ENCODE measurements at regions not wholly inside any gene's neighbourhood (a gene's known extent, or its start where the extent isn't known, plus 50 kb on each side); places are given as distances from the start of the nearest gene placed in this dataset.

DNA sequence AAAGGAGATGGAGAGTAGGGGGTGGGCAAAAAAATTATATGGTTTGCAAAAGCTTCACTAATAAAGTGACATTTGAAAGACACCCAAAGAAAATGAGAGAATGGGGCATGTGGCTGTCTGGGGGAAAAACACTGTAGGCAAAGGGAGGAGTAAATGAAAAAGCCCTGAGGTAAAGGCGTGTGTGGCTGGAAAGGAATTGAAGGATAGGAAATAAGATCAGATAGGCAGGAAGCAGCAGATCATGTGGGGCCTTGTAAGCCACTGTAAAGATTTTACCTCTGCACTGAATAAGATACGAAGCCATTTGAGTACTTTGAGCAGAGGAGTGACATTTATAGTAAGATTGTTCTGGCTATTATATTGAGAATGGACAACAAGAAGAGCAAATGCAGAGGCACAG lies 49.8 kb upstream of the FDX1 start:
- DNase-seq (no peak), ATAC-seq (no peak)
- intact Hi-C loops (cut with DNase I; ENCODE audit: low total_unique reads) (loop anchor here (5.0 kb wide), 2 partner anchors 83 to 433 kb away; partner anchors contain the start of gene RDX), in situ Hi-C loops (cut with MboI; ENCODE audit: low sequenced_read_pairs in 4 of 4) (loop anchor here in 3 of 4 donors (10.0 to 25.0 kb wide), 4 partner anchors 55 to 443 kb away; no protein-coding TSS in a partner anchor)
- no peak for TF ChIP-seq CTCF (IDR thresholded peaks at IDR 0.05 in 4 of 5, conservative IDR thresholded peaks at IDR 0.05 in 1 of 5)
- TF ChIP-seq POLR2A (IDR thresholded peaks at IDR 0.05): no peak
- Histone ChIP-seq H3K4me1 (peaks cover 0 to 3% of the 10 kb centered on the region in 2 donors), H3K27ac (no peak overlapping the region), H3K9me3 (no peaks in the 10 kb centered on the region), H3K4me3 (no peak overlapping the region), H3K36me3 (no peaks in the 10 kb centered on the region), H3K27me3 (no peaks in the 10 kb centered on the region)
